Endothelial cell of umbilical vein (primary cell): ENCODE measurements at regions not wholly inside any gene's neighbourhood (a gene's known extent, or its start where the extent isn't known, plus 50 kb on each side); places are given as distances from the start of the nearest gene placed in this dataset.

Source experiments
- CTCF ChIP-seq, 2 donors: IDR thresholded peaks; 1 replicate in 1 of 2; 2 replicates in 1 of 2; pipeline ENCODE4 v1.5.1; 2011; ENCODE audit warnings: low read length in 2 of 2, mild to moderate bottlenecking in 2 of 2, moderate library complexity in 2 of 2, control low read depth in 1 of 2, inconsistent platforms in 1 of 2, low read depth in 1 of 2; ENCODE audit not compliant: insufficient read depth in 1 of 2; ENCODE audit errors: extremely low read depth in 1 of 2
- EZH2 ChIP-seq: IDR thresholded peaks from 2 replicates; pipeline ENCODE4 v1.6.1; 2012; ENCODE audit warnings: borderline replicate concordance, low read depth, mild to moderate bottlenecking, moderate library complexity, low read length, inconsistent platforms; ENCODE audit not compliant: severe bottlenecking
- POLR2AphosphoS5 ChIP-seq: IDR thresholded peaks from 2 replicates; pipeline ENCODE4 v1.6.1; 2012; ENCODE audit warnings: low read depth, mild to moderate bottlenecking, control low read depth, low read length, moderate library complexity; ENCODE audit not compliant: insufficient read depth

- TF ChIP-seq CTCF (IDR thresholded peaks at IDR 0.05; ENCODE audit: extremely low read depth in 1 of 2, insufficient read depth in 1 of 2, low read depth in 1 of 2, low read length in 2 of 2) (no peak), POLR2AphosphoS5 (no peak), EZH2 (no peak)
These were observed 362.6 kb downstream of the CNTNAP4 start for GRCh38 chr16:76639685-76640289.
